GM19397 (cell line): ENCODE measurements at regions not wholly inside any gene's neighbourhood (a gene's known extent, or its start where the extent isn't known, plus 50 kb on each side); places are given as distances from the start of the nearest gene placed in this dataset.

ENCODE experiments used
- ATAC-seq: cut with Tn5 transposase; IDR thresholded peaks from one replicate; pipeline ENCODE4 v1.9.1; 2021; ENCODE audit warnings: mild to moderate bottlenecking, moderate library complexity; ENCODE audit not compliant: unreplicated experiment

DNA sequence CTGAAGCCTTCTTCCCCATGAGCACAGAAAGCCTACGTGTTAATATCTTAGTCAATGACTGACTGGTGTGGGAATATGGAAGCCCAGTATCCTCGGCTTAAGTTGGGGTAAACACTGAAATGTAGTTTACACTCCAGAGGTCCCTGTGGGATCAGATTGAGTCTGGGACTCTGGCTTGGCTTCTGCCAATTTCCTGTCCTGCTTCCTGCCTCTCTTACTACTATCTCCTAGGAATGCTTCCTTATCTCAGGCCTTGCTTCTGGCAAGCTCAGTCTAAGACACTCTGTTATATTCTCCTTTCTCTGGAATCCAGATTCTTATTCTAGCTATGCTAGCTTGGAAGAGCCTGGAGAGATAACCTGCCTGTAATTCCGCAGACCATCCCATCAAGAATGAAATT lies 174.0 kb upstream of the LDB2 start:
- no peak for ATAC-seq

DNA sequence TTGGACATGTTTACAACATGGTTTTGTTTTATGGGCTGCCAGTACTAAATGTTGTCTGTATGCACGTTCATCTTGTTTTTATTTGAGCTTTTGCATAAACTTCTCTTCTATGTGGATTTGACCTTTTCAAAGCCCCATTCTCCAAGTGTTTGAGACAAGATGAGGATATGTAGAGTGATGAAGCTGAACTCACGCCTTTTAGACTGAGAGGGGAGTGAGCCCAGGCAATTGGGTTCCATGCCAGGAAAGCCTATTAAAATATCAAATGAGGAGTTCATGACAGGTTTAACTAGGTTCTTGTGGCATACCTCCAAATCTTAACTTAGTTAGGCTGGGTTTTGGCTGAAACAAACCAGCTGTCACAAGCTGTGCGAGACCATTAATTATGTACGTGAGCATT lies 170.4 kb upstream of the LDB2 start:
- no peak for ATAC-seq

DNA sequence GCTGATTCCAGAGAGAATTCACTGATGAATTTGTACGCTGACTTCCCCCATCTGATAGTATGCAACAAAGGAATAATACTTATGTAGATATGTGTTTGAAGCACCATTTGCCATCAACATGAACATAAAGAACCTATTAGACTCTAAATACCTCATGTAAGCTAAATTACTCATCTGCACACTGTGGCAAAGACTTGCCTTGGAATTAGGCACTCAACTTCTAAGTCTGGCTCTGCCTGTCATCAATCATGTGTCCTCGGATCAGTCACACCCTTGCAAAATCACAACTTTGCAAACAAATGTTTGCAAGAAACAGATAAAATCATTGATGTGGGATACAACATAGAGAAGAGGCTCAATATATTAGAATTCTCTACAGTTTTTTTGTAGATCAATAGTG lies 169.9 kb upstream of the LDB2 start:
- no peak for ATAC-seq

DNA sequence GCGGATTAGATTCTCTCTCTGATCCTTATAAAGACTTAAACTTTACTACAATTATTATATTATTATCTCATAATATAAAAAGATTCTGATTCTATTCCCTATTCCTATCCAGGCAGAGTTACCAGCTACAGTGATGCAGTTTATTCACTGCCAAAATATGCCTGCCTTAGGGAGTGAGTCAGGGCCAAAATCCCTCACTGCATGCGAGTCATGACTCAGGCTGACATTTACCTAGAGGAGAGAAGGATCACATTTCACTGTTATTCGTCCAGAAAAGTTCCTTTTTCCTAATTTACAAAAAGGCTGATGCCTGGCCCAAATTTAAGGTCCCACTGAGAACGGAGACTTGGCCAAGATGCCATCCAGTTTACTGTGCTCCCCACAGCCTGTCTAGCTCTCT lies 168.5 kb upstream of the LDB2 start:
- ATAC-seq = no peak

DNA sequence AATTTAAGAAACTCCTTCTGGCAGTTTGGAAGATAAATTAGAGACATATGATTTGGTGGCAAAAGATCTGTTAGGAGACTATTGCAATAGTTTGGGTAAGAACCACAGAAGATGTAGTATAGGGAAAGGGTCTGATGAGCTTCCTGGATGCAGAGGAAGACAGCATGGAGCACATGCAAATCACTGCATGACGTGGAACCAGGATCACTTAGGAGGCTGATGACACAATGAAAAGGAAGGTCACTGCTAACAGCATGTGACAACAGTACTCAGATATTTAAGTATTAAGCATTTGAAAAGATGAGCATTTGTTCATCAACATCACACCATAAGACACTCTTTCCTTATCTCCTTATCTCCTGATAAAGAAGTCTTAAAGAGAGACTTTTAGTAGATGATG lies 167.8 kb upstream of the LDB2 start:
- ATAC-seq = no peak

DNA sequence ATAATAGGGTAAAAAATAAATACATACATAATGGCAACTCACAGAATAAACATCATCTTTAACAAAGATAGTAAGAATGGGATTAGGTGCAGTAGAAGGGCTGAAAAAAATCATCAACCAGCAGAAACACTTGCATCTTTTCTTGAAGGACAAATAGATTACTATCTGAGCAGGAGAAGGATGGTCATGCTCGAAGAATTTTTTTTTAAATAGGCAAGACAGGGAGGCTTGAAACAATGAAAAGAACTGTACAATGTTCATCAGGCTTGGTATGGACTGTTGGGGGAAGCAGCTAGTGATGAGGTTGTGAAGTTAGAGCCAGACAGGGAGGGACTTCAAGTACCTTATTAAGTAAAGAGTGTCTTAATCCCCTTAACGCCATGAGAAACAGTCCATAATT lies 167.4 kb upstream of the LDB2 start:
- ATAC-seq = no peak

DNA sequence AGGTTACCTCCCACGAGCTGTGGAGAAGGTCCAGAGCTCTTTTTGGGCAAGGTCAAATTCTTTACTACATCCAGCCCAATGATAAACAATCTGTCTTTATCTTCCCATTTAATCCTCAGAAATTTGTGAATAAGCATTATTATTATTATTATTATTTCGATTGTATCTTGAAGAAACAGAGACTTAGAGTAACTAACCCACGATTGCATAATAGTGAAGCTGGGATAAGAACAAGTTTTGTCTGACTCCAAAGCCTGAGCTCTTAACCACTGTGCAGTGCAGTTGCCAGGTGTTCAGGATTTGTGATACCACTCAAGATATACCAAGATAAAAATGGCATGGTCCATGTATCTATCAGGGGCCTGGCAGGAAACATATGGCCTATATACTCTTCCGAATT lies 166.5 kb upstream of the LDB2 start:
- ATAC-seq = no peak

DNA sequence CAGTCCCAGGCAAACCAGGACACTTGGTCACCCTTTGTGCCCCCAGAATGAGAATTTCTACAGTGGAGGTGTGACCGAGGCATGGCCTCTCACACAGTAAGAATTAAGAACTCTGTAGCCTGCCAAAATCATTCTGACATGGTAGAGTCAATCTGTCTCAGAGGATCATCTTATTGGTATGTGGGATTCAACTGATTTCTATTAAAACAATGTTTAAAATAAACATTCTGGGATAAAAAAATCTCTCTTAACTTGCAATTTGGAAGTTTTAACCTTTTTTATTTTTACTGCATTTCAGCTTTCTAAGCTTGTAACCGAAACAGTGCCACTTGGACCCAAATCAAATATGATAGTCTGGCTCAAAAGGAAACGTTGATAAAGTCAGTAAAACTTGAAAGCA lies 165.4 kb upstream of the LDB2 start:
- no peak for ATAC-seq

DNA sequence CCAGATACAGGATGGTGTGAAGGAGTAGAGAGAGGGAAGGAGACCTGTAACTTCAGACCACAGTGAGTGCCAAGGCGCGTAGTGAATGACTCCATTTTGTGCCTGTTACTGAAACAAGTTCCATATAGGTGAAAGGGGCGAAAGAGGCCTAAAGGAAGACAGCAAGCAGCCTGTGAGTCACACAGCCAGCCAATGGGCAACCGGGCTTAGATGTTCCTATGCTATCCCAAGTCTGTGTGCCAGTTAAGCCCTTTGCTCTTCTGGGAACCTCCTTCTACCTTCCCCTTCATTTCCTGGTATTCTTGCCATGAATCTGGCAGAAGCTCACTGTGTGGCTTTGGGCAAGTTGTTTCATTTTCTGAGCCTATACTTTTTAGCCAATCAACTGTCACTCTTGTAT lies 161.8 kb upstream of the LDB2 start:
- no peak for ATAC-seq

DNA sequence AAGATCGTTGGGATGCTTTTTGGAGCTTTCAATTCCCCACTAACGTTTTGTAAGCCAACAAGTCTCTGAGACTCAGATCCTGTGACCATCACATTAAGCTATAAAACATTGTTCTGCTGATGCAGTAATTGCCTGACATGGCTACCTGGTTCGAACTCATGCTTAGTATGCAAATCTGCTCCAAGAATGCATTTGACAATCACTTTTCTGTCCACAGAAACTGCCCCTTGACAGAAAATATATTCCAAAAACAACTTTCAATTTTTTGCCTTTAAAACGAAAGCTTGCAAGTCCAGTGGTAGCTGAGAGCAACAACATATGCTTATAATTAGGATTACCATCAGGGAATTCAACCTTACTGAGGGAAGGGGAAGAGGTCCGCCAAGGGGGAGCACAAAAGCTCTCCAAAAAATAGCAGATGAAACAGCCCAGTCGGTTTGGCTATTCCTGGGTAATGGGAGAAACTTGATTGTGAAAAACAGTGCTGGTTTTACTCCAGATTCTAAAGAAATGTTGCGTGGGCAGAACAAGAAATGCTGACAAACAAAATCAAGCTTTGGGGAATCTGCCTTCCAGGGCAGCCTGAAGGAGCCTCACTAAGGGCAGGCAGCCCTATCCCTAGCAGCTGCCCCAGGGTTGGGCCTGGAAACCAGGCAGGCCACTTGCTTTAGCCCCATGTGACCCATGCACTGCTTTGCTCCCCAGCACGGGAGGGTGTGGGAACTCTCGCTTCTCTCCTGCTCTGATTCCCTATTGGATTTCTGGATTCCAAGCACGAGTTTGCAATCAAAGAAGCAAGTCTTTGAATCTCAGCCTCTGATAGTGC lies 160.7 kb upstream of the LDB2 start:
- no peak for ATAC-seq

DNA sequence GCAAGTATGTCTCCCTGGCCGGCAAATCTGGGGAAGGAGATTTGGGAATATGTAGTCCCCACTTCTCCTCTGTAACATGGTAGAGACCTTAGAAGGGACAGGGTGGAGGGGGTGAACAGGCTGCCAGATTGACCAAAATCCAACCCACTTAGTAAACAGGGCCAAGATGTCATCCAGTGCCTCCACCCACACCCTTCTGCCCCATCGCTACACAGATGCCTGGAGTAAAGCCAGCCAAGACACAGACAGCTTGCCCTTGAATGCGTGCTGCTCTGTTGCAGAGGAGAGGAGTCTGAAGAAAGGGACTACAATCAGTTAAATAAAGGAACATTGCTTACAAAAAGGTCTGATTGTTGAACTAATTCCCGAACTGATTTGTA lies 160.1 kb upstream of the LDB2 start:
- no peak for ATAC-seq

DNA sequence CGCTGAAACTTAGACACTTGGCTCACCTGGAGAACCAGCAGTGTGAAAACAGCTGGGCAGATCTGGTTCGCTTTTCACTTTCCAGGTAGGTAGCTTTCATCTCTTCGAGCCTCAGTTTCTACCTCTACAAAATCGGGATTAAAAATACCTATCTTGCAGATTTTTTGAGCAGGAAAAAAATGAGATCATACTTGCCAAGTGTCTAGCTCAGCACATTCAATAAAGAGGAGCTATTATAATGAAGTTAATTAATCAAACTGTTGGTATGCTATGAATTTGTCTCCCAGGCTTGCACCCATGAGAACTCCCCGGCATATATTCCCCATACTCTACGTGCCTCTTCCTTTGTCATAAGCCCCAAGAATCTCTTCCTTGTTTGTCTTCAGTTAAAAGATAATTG lies 158.6 kb upstream of the LDB2 start:
- no peak for ATAC-seq

DNA sequence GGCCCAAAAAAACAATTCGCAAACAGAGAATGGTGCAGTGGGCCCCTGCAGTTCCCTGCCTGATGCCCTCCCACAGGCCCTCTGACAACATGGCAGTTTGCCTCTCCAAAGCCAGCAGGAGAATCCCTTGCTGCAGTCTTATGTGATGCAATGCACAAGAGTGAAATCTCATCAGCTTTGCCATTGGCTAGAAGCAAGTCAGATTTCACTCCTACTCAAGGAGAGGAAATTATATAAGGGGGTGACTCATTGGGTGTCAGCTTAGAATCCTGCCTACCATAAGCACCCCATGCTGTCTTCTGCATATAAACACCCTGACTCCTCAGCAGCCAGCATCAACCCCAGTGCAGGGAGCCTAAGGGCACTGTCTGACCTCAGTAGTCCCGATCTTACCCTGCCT lies 157.3 kb upstream of the LDB2 start:
- no peak for ATAC-seq

DNA sequence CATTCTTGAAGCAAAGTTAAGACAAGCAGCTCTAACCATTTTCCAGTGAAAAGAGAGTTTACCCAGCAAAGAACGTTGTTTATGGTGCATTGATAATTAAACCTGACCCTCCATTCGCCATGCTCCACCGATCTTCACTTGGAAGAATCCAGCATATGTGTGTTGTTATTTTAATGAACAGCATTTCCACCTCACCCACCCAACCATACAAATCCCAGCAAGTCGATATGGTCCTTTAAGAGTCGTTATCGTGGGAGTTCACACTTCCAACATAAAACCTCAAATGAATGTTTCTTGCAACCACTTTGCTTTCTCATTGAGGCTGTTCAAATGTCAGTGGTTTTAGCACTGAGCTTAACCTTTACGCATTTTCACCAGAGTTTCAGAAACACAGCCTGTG lies 147.4 kb upstream of the LDB2 start:
- no peak for ATAC-seq

DNA sequence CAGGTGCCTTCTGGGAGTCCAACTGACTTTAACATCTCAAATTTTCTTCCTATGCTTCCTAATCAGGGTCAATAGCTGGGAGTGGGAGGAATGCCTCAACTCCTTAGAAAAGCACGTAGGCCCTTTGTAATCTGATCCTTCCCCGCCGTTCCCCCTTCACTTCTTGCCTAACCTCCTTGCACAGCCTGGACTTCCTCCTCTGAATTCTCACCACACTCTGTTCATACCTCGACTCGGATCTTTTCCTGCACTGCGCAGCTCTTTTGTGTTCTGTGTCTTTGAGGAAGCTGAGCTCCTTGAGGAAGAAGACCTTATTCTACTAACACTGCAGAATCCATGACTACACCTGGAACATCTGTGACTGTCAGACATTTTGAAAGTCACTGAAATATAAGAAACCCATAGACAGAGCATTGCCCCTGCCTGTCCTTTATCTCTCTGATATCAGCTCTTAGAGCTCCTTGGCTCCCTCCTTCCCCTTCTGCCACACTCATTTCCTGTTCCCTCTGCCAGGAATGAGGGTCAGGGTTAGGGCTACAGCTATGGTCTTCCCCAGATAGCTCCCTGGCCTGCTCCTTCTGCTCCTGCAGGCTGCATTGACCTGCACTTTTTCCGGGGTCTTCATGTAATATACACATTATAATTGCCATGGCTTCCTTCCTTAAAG lies 140.2 kb upstream of the LDB2 start:
- ATAC-seq = no peak

DNA sequence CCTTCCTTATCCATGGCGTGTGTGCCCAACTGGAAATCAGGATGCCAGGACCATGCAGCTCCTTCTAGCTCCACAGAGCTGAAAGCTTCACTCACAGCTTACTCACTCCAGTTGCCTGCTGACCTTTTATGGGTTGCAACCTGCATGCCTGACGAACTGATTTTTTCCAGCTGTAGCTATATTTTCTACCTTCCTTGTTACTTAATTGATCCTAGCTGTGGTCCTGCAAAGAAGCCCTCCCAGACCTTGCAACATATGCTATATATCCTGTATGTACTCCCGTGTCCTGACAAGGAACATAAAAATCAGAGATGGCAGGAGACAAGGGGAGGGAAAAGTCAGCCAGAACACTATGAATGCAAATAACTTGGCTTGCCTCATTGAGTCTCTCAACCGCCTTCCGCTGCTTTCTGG lies 135.3 kb upstream of the LDB2 start:
- ATAC-seq = no peak

DNA sequence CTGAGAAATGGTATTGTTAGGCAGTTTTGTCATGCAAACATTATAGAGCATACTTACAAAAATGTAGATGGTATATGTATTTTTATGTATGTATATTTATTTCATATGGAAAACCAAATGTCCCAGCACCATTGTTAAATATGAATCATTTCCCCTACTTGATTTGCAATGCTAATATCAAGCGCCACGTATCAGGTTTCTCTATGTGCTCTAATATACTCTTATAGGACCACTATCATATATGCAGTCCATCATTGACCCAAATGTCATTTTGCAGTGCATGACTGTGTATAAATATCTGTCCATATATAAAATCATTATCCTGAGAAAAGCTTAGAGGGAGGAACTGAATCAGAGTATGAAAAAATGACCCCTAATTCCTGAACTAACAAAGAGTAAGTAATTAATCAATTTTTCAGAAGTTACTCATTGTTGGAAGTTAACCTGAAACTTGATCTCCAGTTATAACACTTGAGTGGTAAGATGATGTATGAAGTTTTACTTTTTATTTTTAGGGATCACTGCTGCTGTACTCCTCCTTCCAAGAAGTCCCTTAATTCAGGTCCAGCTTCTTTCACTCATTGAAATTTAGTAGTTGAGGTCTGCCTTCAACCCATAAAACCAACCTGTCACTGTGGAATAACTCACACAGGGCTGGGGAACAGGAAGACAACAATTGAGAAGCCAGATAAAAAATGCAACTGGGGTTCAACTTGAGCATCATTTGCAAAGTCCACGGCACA lies 134.8 kb upstream of the LDB2 start:
- no peak for ATAC-seq

DNA sequence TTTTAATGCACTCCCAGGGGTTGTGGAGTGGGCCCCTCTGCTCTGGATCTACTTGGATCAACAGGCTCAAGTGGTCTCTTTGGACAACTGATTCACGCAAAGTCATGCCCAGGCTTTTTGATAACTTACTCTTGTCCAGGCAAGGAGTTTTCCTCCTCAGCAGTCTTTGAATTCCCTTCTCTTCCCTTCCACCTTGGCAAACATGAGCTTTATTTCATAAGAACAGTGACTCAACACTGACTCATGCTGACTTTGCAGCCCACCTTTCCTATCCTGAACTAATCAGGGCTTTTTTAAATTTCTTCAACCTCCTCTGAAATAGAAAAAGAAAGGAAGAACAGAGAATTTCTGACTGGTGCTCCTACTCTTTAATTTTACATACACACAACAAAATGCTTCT lies 132.1 kb upstream of the LDB2 start:
- no peak for ATAC-seq

DNA sequence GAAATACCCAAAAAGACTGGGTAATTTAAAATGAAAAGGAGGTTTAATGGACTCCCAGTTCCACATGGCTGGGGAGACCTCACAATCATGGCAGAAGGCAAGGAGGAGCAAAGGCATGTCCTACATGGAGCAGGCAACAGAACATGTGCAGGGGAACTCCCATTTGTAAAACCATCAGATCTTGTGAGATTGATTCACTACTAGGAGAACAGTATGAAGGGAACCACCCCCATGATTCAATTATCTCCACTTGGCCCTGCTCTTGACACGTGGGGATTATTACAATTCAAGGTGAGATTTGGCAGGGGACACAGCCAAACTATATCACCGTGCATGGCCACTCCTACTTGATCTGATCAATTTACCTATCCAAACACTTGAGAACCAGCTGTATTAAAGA lies 131.5 kb upstream of the LDB2 start:
- ATAC-seq = no peak

DNA sequence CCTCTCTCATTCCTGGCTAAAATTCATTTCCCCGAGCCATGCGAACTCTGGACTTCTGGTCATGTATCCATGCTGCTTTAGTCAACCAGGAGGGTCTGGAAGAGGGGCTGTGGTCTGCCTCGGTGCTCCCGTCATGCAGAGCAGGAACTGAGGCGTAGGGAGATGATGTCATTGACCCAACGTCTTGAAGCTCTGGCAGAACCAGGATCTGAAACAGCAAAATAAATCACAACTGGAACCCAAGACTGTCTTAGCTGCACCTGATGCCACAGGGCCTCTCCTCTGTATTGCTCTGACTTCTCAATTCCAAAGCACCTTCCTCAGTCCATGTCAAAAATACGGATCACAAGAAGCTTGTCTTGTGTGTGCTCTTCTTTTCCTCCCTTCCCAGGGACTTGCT lies 131.0 kb upstream of the LDB2 start:
- ATAC-seq = no peak

DNA sequence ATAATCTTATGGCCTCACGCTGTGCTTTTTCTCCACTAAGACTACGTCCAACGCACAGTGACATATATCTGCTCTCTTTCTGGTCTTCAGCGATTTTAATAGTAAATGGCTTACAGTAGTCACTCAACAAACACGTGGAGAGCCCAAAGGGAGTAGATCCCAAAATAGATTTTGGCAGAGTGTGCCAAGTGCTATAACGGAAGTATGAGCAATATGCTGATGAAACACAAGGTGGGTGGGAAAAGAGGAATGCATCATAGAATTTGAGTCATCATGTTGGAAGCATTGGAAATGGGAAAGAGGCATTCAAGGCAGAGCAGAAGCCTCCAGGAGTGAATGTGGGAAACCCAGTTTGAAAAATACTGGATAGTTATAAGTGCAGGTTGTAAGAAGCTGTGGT lies 129.1 kb upstream of the LDB2 start:
- no peak for ATAC-seq

DNA sequence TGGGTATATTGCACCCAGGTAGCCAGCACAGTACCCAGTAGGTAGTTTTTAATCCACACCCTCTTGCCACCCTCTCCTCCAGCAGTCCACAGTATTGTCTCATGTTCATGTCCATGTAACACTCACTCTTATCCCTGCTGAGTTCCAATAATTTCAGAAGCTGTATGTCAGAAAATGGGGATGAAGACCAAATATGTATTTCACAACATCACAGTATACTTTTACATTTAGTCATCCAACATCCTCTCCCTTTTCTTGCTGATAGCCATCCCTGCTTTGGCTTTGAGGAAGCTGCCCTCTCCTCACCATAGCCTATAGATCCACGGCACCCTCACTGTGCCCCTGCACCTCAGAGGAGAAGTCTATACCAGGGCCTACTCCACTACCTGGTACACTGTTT lies 126.0 kb upstream of the LDB2 start:
- no peak for ATAC-seq
